ENCODE measurements at regions not wholly inside any gene's neighbourhood (a gene's known extent, or its start where the extent isn't known, plus 50 kb on each side); places are given as distances from the start of the nearest gene placed in this dataset.

- H3K27me3 ChIP-seq: no peaks in the 10 kb centered on the region
- intact Hi-C loops (cut with DNase I): no loop called here
- no peak overlapping the region for H3K4me3 ChIP-seq
- TF ChIP-seq CTCF (IDR thresholded peaks at IDR 0.05): no peak
- no peaks in the 10 kb centered on the region for H3K36me3 ChIP-seq
- no peaks in the 10 kb centered on the region for H3K4me1 ChIP-seq
- no peak overlapping the region for H3K9ac ChIP-seq (ENCODE audit: low read depth in 2 of 2, low read length in 2 of 2)
- DNase-seq: no peak
- H3K9me3 ChIP-seq: no peaks in the 10 kb centered on the region
- no peak overlapping the region for H3K27ac ChIP-seq
These were observed 179.5 kb upstream of the GATB start for GRCh38 chr4:151940291-151940690.

- Histone ChIP-seq H3K27me3 (no peaks in the 10 kb centered on the region), H3K27ac (no peak overlapping the region), H3K9ac (ENCODE audit: low read depth in 2 of 2, low read length in 2 of 2) (no peak overlapping the region), H3K36me3 (no peaks in the 10 kb centered on the region), H3K9me3 (no peaks in the 10 kb centered on the region), H3K4me1 (no peaks in the 10 kb centered on the region), H3K4me3 (no peak overlapping the region)
- intact Hi-C loops (cut with DNase I): no loop called here
- TF ChIP-seq CTCF (IDR thresholded peaks at IDR 0.05): no peak
- no peak for DNase-seq
These were observed 178.9 kb upstream of the GATB start for GRCh38 chr4:151939670-151940069.

GRCh38 chr4:151935411-151935810 lies 174.6 kb upstream of the GATB start:
- H3K4me1 ChIP-seq: no peaks in the 10 kb centered on the region
- intact Hi-C loops (cut with DNase I): no loop called here
- no peaks in the 10 kb centered on the region for H3K27me3 ChIP-seq
- no peak for TF ChIP-seq CTCF (IDR thresholded peaks at IDR 0.05)
- no peak overlapping the region for H3K4me3 ChIP-seq
- no peak overlapping the region for H3K27ac ChIP-seq
- H3K9ac ChIP-seq (ENCODE audit: low read depth in 2 of 2, low read length in 2 of 2): no peak overlapping the region
- DNase-seq: no peak
- no peaks in the 10 kb centered on the region for H3K9me3 ChIP-seq
- H3K36me3 ChIP-seq: no peaks in the 10 kb centered on the region

- Histone ChIP-seq H3K4me1 (no peaks in the 10 kb centered on the region), H3K4me3 (no peak overlapping the region), H3K36me3 (no peaks in the 10 kb centered on the region), H3K9ac (ENCODE audit: low read depth in 2 of 2, low read length in 2 of 2) (no peak overlapping the region), H3K9me3 (no peaks in the 10 kb centered on the region), H3K27me3 (no peaks in the 10 kb centered on the region), H3K27ac (no peak overlapping the region)
- no peak for DNase-seq
- no peak for TF ChIP-seq CTCF (IDR thresholded peaks at IDR 0.05)
- intact Hi-C loops (cut with DNase I): no loop called here
These were observed 174.0 kb upstream of the GATB start for GRCh38 chr4:151934766-151935165.

GRCh38 chr4:151933122-151933827 lies 172.5 kb upstream of the GATB start:
- Histone ChIP-seq H3K27ac (no peak overlapping the region), H3K9me3 (no peaks in the 10 kb centered on the region), H3K27me3 (no peaks in the 10 kb centered on the region), H3K9ac (ENCODE audit: low read depth in 2 of 2, low read length in 2 of 2) (no peak overlapping the region), H3K36me3 (no peaks in the 10 kb centered on the region), H3K4me3 (no peak overlapping the region), H3K4me1 (no peaks in the 10 kb centered on the region)
- no peak for TF ChIP-seq CTCF (IDR thresholded peaks at IDR 0.05)
- no peak for DNase-seq
- intact Hi-C loops (cut with DNase I): no loop called here
